NB4 (cell line): ENCODE measurements at regions not wholly inside any gene's neighbourhood (a gene's known extent, or its start where the extent isn't known, plus 50 kb on each side); places are given as distances from the start of the nearest gene placed in this dataset.

Experiments
- DNase-seq: peaks from one replicate; pipeline ENCODE4 v3.0.0; 2010; ENCODE audit warnings: low read depth
- H3K4me3 ChIP-seq: one replicate; pipeline ENCODE4 v1.5.1; 2011; ENCODE audit warnings: mild to moderate bottlenecking, low read depth, low read length, moderate library complexity
- CTCF ChIP-seq: IDR thresholded peaks from one replicate; pipeline ENCODE4 v1.5.1; 2012; ENCODE audit warnings: low read depth, low read length
- MAX ChIP-seq: IDR thresholded peaks from 2 replicates; pipeline ENCODE4 v1.6.1; 2011; ENCODE audit warnings: low read depth, low read length
- MYC ChIP-seq: IDR thresholded peaks from 2 replicates; pipeline ENCODE4 v1.6.1; 2011; ENCODE audit warnings: low read depth, low read length
- POLR2A ChIP-seq: IDR thresholded peaks from 2 replicates; pipeline ENCODE4 v1.6.1; 2011; ENCODE audit warnings: mild to moderate bottlenecking; ENCODE audit not compliant: insufficient read length; ENCODE audit errors: extremely low read depth

- DNase-seq = no peak
- no peak overlapping the region for H3K4me3 ChIP-seq
- no peak for TF ChIP-seq CTCF
Observed at GRCh38 chr12:87836190-87836589, 193.0 kb downstream of the C12orf50 start.

- DNase-seq = no peak
- TF ChIP-seq POLR2A (no peak), MAX (no peak), MYC (no peak), CTCF (no peak)
- no peak overlapping the region for H3K4me3 ChIP-seq
Observed at GRCh38 chr12:87828382-87828973, 200.7 kb downstream of the C12orf50 start.

- H3K4me3 ChIP-seq = no peak overlapping the region
- no peak for TF ChIP-seq POLR2A
- no peak for TF ChIP-seq MAX
- no peak for TF ChIP-seq MYC
- TF ChIP-seq CTCF = no peak
- DNase-seq = no peak
Observed at GRCh38 chr12:87827638-87828264, 201.4 kb downstream of the C12orf50 start.

GRCh38 chr12:87822923-87823322, 206.3 kb downstream of the C12orf50 start:
- no peak for TF ChIP-seq POLR2A
- no peak for TF ChIP-seq CTCF
- TF ChIP-seq MYC = no peak
- no peak for TF ChIP-seq MAX
- DNase-seq = no peak
- no peak overlapping the region for H3K4me3 ChIP-seq

GRCh38 chr12:87820524-87821202, 208.5 kb downstream of the C12orf50 start:
- TF ChIP-seq MAX (no peak), MYC (no peak), POLR2A (no peak), CTCF (no peak)
- no peak overlapping the region for H3K4me3 ChIP-seq
- no peak for DNase-seq
